Breast epithelium (tissue), 3 donors: ENCODE measurements at regions not wholly inside any gene's neighbourhood (a gene's known extent, or its start where the extent isn't known, plus 50 kb on each side); places are given as distances from the start of the nearest gene placed in this dataset.

Source experiments
- POLR2A ChIP-seq: fragments of 450-650 bp; IDR thresholded peaks from one replicate; pipeline ENCODE4 v1.6.1; 2016; ENCODE audit warnings: antibody characterized with exemption, mild to moderate bottlenecking, moderate library complexity
- POLR2AphosphoS5 ChIP-seq, 3 donors: sonication (generic); formaldehyde crosslinking; IDR thresholded peaks; one replicate each; pipeline ENCODE4 v1.6.1; 2017; ENCODE audit warnings: antibody characterized with exemption in 3 of 3
- TF ChIP-seq, protein P1 (sequence below), 3 donors: fragments of 450-650 bp; IDR thresholded peaks; one replicate each; pipeline ENCODE4 v1.5.1; 2016 to 2017; ENCODE audit warnings: antibody characterized with exemption in 3 of 3, mild to moderate bottlenecking in 3 of 3, moderate library complexity in 3 of 3

DNA sequence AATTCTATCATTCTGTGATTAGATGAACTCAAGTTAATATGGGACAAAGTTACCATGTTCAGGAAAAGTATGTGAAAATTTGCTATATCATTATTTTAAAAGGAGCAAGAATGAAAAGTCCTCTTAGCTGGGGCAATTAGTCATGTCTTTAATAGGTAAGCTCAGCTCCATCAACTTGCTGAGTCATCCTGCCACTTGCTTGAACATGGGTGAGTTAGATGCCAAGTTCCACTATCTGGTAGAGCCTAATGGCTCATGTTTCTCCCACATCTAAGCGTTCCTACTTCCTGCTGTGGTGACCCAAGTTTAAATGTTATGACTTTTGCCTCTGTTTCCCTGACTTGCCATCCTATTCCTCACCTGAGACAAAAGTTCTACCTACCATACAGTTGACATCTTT is 276.8 kb downstream of the ZNF674 start:
- TF ChIP-seq POLR2A: no peak
- TF ChIP-seq, protein P1, sequence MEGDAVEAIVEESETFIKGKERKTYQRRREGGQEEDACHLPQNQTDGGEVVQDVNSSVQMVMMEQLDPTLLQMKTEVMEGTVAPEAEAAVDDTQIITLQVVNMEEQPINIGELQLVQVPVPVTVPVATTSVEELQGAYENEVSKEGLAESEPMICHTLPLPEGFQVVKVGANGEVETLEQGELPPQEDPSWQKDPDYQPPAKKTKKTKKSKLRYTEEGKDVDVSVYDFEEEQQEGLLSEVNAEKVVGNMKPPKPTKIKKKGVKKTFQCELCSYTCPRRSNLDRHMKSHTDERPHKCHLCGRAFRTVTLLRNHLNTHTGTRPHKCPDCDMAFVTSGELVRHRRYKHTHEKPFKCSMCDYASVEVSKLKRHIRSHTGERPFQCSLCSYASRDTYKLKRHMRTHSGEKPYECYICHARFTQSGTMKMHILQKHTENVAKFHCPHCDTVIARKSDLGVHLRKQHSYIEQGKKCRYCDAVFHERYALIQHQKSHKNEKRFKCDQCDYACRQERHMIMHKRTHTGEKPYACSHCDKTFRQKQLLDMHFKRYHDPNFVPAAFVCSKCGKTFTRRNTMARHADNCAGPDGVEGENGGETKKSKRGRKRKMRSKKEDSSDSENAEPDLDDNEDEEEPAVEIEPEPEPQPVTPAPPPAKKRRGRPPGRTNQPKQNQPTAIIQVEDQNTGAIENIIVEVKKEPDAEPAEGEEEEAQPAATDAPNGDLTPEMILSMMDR (IDR thresholded peaks at IDR 0.05): no peak
- no peak for TF ChIP-seq POLR2AphosphoS5 (IDR thresholded peaks at IDR 0.05)
